ENCODE measurements at regions not wholly inside any gene's neighbourhood (a gene's known extent, or its start where the extent isn't known, plus 50 kb on each side); places are given as distances from the start of the nearest gene placed in this dataset.

- no peak overlapping the region for H3K27ac ChIP-seq (ENCODE audit: low read length)
- no CpG with 5 or more reads among the region's 6 CpGs for WGBS (ENCODE audit: insufficient coverage, low lambda C conversion rate)
- no peaks in the 10 kb centered on the region for H3K9me3 ChIP-seq (ENCODE audit: control insufficient read depth, low read depth, low read length)
- H3K4me1 ChIP-seq (ENCODE audit: control insufficient read depth, insufficient read depth, low read length), result peaks cover 32% of the 10 kb centered on the region
- no peaks in the 10 kb centered on the region for H3K36me3 ChIP-seq (ENCODE audit: control insufficient read depth, insufficient read depth, low read length)
- H3K4me3 ChIP-seq (ENCODE audit: low read length), result no peak overlapping the region
- no peaks in the 10 kb centered on the region for H3K27me3 ChIP-seq (ENCODE audit: control insufficient read depth, insufficient read depth, low read length)
- no peak for DNase-seq
Measured at GRCh38 chr11:27215471-27216269, 147.3 kb downstream of the CCDC34 start.

- DNase-seq, result peak in 1 of 2 donors; percentile 46
- Histone ChIP-seq H3K27me3 (ENCODE audit: control insufficient read depth, insufficient read depth, low read length) (no peaks in the 10 kb centered on the region), H3K4me3 (ENCODE audit: low read length) (no peak overlapping the region), H3K27ac (ENCODE audit: low read length) (peak overlapping the region; percentile 16), H3K9me3 (ENCODE audit: control insufficient read depth, low read depth, low read length) (no peaks in the 10 kb centered on the region), H3K36me3 (ENCODE audit: control insufficient read depth, insufficient read depth, low read length) (no peaks in the 10 kb centered on the region), H3K4me1 (ENCODE audit: control insufficient read depth, insufficient read depth, low read length) (peaks cover 33% of the 10 kb centered on the region)
- WGBS (ENCODE audit: insufficient coverage, low lambda C conversion rate), result 100% methylated on average over 1 of the region's 5 CpGs
Measured at GRCh38 chr11:27214713-27215112, 148.3 kb downstream of the CCDC34 start.

GRCh38 chr11:27213232-27213660 is 149.8 kb downstream of the CCDC34 start:
- DNase-seq, result no peak
- Histone ChIP-seq H3K9me3 (ENCODE audit: control insufficient read depth, low read depth, low read length) (no peaks in the 10 kb centered on the region), H3K4me1 (ENCODE audit: control insufficient read depth, insufficient read depth, low read length) (peaks cover 39% of the 10 kb centered on the region), H3K27ac (ENCODE audit: low read length) (no peak overlapping the region), H3K4me3 (ENCODE audit: low read length) (no peak overlapping the region), H3K27me3 (ENCODE audit: control insufficient read depth, insufficient read depth, low read length) (no peaks in the 10 kb centered on the region), H3K36me3 (ENCODE audit: control insufficient read depth, insufficient read depth, low read length) (no peaks in the 10 kb centered on the region)
- no CpG with 5 or more reads among the region's 4 CpGs for WGBS (ENCODE audit: insufficient coverage, low lambda C conversion rate)

GRCh38 chr11:27212248-27212780 is 150.7 kb downstream of the CCDC34 start:
- DNase-seq, result no peak
- no peak overlapping the region for H3K27ac ChIP-seq (ENCODE audit: low read length)
- no peaks in the 10 kb centered on the region for H3K9me3 ChIP-seq (ENCODE audit: control insufficient read depth, low read depth, low read length)
- no peaks in the 10 kb centered on the region for H3K36me3 ChIP-seq (ENCODE audit: control insufficient read depth, insufficient read depth, low read length)
- WGBS (ENCODE audit: insufficient coverage, low lambda C conversion rate), result no CpG with 5 or more reads among the region's 2 CpGs
- no peaks in the 10 kb centered on the region for H3K27me3 ChIP-seq (ENCODE audit: control insufficient read depth, insufficient read depth, low read length)
- no peak overlapping the region for H3K4me3 ChIP-seq (ENCODE audit: low read length)
- peaks cover 41% of the 10 kb centered on the region for H3K4me1 ChIP-seq (ENCODE audit: control insufficient read depth, insufficient read depth, low read length)

GRCh38 chr11:27211370-27212127 is 151.5 kb downstream of the CCDC34 start:
- Histone ChIP-seq H3K4me1 (ENCODE audit: control insufficient read depth, insufficient read depth, low read length) (peaks cover 40% of the 10 kb centered on the region), H3K9me3 (ENCODE audit: control insufficient read depth, low read depth, low read length) (no peaks in the 10 kb centered on the region), H3K27me3 (ENCODE audit: control insufficient read depth, insufficient read depth, low read length) (no peaks in the 10 kb centered on the region), H3K4me3 (ENCODE audit: low read length) (no peak overlapping the region), H3K36me3 (ENCODE audit: control insufficient read depth, insufficient read depth, low read length) (no peaks in the 10 kb centered on the region), H3K27ac (ENCODE audit: low read length) (no peak overlapping the region)
- DNase-seq, result peak in 1 of 2 donors; percentile 43
- WGBS (ENCODE audit: insufficient coverage, low lambda C conversion rate), result 95% methylated on average over 3 of the region's 8 CpGs

GRCh38 chr11:27210531-27210930 is 152.5 kb downstream of the CCDC34 start:
- WGBS (ENCODE audit: insufficient coverage, low lambda C conversion rate), result 43% methylated on average over 1 of the region's 5 CpGs
- Histone ChIP-seq H3K4me1 (ENCODE audit: control insufficient read depth, insufficient read depth, low read length) (peaks cover 35% of the 10 kb centered on the region), H3K27ac (ENCODE audit: low read length) (peak overlapping the region; percentile 0), H3K36me3 (ENCODE audit: control insufficient read depth, insufficient read depth, low read length) (no peaks in the 10 kb centered on the region), H3K27me3 (ENCODE audit: control insufficient read depth, insufficient read depth, low read length) (no peaks in the 10 kb centered on the region), H3K4me3 (ENCODE audit: low read length) (no peak overlapping the region), H3K9me3 (ENCODE audit: control insufficient read depth, low read depth, low read length) (no peaks in the 10 kb centered on the region)
- peak in 1 of 2 donors; percentile 56 for DNase-seq

GRCh38 chr11:27209562-27210005 is 153.4 kb downstream of the CCDC34 start:
- peak overlapping the region; percentile 23 for H3K27ac ChIP-seq (ENCODE audit: low read length)
- no peak overlapping the region for H3K4me3 ChIP-seq (ENCODE audit: low read length)
- DNase-seq, result peak in 1 of 2 donors; percentile 72
- H3K27me3 ChIP-seq (ENCODE audit: control insufficient read depth, insufficient read depth, low read length), result no peaks in the 10 kb centered on the region
- H3K4me1 ChIP-seq (ENCODE audit: control insufficient read depth, insufficient read depth, low read length), result peaks cover 35% of the 10 kb centered on the region
- H3K9me3 ChIP-seq (ENCODE audit: control insufficient read depth, low read depth, low read length), result no peaks in the 10 kb centered on the region
- no peaks in the 10 kb centered on the region for H3K36me3 ChIP-seq (ENCODE audit: control insufficient read depth, insufficient read depth, low read length)

GRCh38 chr11:27208846-27209245 is 154.2 kb downstream of the CCDC34 start:
- no peak for DNase-seq
- 100% methylated on average over 1 of the region's 3 CpGs for WGBS (ENCODE audit: insufficient coverage, low lambda C conversion rate)
- Histone ChIP-seq H3K4me1 (ENCODE audit: control insufficient read depth, insufficient read depth, low read length) (peaks cover 32% of the 10 kb centered on the region), H3K4me3 (ENCODE audit: low read length) (no peak overlapping the region), H3K36me3 (ENCODE audit: control insufficient read depth, insufficient read depth, low read length) (no peaks in the 10 kb centered on the region), H3K9me3 (ENCODE audit: control insufficient read depth, low read depth, low read length) (no peaks in the 10 kb centered on the region), H3K27ac (ENCODE audit: low read length) (no peak overlapping the region), H3K27me3 (ENCODE audit: control insufficient read depth, insufficient read depth, low read length) (no peaks in the 10 kb centered on the region)

GRCh38 chr11:27207025-27207650 is 155.9 kb downstream of the CCDC34 start:
- H3K4me1 ChIP-seq (ENCODE audit: control insufficient read depth, insufficient read depth, low read length), result peaks cover 42% of the 10 kb centered on the region
- H3K9me3 ChIP-seq (ENCODE audit: control insufficient read depth, low read depth, low read length), result no peaks in the 10 kb centered on the region
- H3K27ac ChIP-seq (ENCODE audit: low read length), result no peak overlapping the region
- H3K27me3 ChIP-seq (ENCODE audit: control insufficient read depth, insufficient read depth, low read length), result no peaks in the 10 kb centered on the region
- H3K36me3 ChIP-seq (ENCODE audit: control insufficient read depth, insufficient read depth, low read length), result no peaks in the 10 kb centered on the region
- no CpG with 5 or more reads among the region's 2 CpGs for WGBS (ENCODE audit: insufficient coverage, low lambda C conversion rate)
- no peak overlapping the region for H3K4me3 ChIP-seq (ENCODE audit: low read length)
- no peak for DNase-seq

GRCh38 chr11:27205779-27206570 is 157.0 kb downstream of the CCDC34 start:
- Histone ChIP-seq H3K27me3 (ENCODE audit: control insufficient read depth, insufficient read depth, low read length) (no peaks in the 10 kb centered on the region), H3K9me3 (ENCODE audit: control insufficient read depth, low read depth, low read length) (no peaks in the 10 kb centered on the region), H3K4me3 (ENCODE audit: low read length) (no peak overlapping the region), H3K4me1 (ENCODE audit: control insufficient read depth, insufficient read depth, low read length) (peaks cover 53% of the 10 kb centered on the region), H3K27ac (ENCODE audit: low read length) (no peak overlapping the region), H3K36me3 (ENCODE audit: control insufficient read depth, insufficient read depth, low read length) (no peaks in the 10 kb centered on the region)
- DNase-seq, result no peak
